ENCODE measurements at regions not wholly inside any gene's neighbourhood (a gene's known extent, or its start where the extent isn't known, plus 50 kb on each side); places are given as distances from the start of the nearest gene placed in this dataset.

DNA sequence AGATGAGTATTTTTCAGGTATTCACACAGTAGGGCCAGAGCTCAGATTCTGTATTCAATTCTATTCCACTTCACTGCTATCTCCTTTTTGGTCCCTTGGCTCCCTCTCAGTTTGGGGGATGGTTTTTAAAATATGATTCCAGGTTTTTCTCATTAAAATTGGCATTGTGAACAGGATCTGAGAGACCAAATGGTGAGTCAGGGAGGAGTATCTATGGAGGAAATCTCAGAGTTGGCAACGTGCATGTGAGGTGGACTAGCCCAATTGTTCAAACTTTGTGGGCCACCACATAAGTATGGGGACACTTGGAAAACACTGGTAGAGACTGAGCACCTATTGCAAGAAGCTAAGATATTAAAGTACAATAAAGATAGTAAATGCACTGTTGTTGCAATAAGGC is 53.9 kb upstream of the TTC14 start:
- no peak for DNase-seq (ENCODE audit: low read depth)
- in situ Hi-C loops (cut with HindIII; ENCODE audit: low pct_unique_long_range_greater_than_20kb, low sequenced_read_pairs), result no loop called here

Measured in Caki2 (cell line).